ENCODE measurements at regions not wholly inside any gene's neighbourhood (a gene's known extent, or its start where the extent isn't known, plus 50 kb on each side); places are given as distances from the start of the nearest gene placed in this dataset.

DNA sequence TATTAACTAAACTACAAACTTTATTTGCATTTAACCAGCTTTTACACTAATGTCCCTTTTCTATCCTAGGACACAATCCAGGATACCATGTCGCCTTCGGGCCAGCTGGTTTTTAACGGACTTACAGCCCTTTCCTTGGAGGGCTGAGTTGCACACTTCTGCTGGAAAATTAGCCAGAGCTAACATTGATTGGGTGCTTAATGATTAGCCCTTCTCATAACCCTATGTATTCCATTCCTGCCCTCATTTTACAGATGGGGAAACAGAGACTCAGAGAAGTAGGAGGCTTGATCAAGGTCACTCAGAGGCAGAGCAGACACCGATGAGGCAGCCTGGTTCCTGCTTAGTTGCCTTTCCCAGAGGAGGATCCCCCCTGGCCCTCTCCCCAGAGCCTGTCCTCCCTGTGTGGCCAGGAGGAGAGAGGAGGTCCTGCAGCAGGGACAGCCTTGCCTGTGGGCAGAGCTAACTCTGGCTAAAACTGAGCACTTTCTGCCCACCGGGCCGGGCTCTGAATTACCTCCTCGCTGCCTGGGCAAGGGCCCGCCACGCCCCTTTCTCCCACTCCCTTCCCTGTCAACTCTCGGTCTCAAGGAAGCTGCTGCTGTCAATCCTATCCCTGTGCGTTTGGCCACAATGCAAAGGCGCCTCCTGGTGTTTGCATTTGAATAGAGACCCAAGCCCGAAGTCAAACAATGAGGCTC is 59.6 kb upstream of the PAX6 start:
- Histone ChIP-seq H2AFZ (ENCODE audit: low read length) (no peak overlapping the region; the same call in 1 of the 2 replicates), H3F3A (ENCODE audit: insufficient read depth, low read length) (no peaks in the 10 kb centered on the region), H3K4me2 (ENCODE audit: low read depth, low read length) (no peak overlapping the region), H3K79me2 (ENCODE audit: low read length) (no peaks in the 10 kb centered on the region), H3K4me3 (ENCODE audit: low read length) (no peak overlapping the region), H3K27me3 (replicated peaks; ENCODE audit: insufficient read depth, low read length) (no peaks in the 10 kb centered on the region), H3K9me2 (replicated peaks; ENCODE audit: insufficient read depth, low read length) (no peaks in the 10 kb centered on the region), H3K27ac (ENCODE audit: low read length) (no peak overlapping the region), H3K36me3 (replicated peaks; ENCODE audit: insufficient read depth, low read length) (no peaks in the 10 kb centered on the region), H4K20me1 (ENCODE audit: insufficient read depth, low read length) (no peaks in the 10 kb centered on the region), H3K9ac (ENCODE audit: low read length) (no peak overlapping the region), H3K4me1 (ENCODE audit: low read length) (no peaks in the 10 kb centered on the region), H3K9me3 (replicated peaks; ENCODE audit: insufficient read depth, low read length) (no peaks in the 10 kb centered on the region)
- no peak for TF ChIP-seq EZH2phosphoT487 (IDR thresholded peaks at IDR 0.05; ENCODE audit: low read length)
- TF ChIP-seq, protein P1, sequence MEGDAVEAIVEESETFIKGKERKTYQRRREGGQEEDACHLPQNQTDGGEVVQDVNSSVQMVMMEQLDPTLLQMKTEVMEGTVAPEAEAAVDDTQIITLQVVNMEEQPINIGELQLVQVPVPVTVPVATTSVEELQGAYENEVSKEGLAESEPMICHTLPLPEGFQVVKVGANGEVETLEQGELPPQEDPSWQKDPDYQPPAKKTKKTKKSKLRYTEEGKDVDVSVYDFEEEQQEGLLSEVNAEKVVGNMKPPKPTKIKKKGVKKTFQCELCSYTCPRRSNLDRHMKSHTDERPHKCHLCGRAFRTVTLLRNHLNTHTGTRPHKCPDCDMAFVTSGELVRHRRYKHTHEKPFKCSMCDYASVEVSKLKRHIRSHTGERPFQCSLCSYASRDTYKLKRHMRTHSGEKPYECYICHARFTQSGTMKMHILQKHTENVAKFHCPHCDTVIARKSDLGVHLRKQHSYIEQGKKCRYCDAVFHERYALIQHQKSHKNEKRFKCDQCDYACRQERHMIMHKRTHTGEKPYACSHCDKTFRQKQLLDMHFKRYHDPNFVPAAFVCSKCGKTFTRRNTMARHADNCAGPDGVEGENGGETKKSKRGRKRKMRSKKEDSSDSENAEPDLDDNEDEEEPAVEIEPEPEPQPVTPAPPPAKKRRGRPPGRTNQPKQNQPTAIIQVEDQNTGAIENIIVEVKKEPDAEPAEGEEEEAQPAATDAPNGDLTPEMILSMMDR (IDR thresholded peaks at IDR 0.05; ENCODE audit: low read length), result peak; percentile 55
- no peak for TF ChIP-seq EZH2 (optimal IDR thresholded peaks at IDR 0.05; ENCODE audit: low read depth, low read length)
- peak; percentile 24 for DNase-seq

DNA sequence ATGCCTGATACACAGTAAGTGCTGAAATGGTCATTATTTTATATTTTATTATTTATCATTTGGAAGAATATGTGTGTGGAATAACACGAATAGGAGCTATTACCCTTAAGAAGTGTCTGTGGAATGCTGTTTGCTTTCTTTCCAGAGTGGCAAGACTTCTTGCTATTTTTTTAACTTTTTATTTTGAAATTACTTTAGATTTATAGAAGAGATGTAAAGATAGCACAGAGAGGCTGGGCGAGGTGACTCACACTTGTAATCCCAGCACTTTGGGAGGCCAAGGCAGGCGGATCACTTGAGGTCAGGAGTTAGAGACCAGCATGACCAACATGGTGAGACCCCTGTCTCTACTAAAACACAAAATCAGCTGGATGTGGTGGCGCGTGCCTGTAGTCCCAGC is 58.9 kb upstream of the PAX6 start:
- H3K4me1 ChIP-seq (ENCODE audit: low read length), result no peaks in the 10 kb centered on the region
- H2AFZ ChIP-seq (ENCODE audit: low read length), result no peak overlapping the region
- H3K9me3 ChIP-seq (replicated peaks; ENCODE audit: insufficient read depth, low read length), result no peaks in the 10 kb centered on the region
- H3K9me2 ChIP-seq (replicated peaks; ENCODE audit: insufficient read depth, low read length), result no peaks in the 10 kb centered on the region
- no peaks in the 10 kb centered on the region for H3K27me3 ChIP-seq (replicated peaks; ENCODE audit: insufficient read depth, low read length)
- H3K79me2 ChIP-seq (ENCODE audit: low read length), result no peaks in the 10 kb centered on the region
- TF ChIP-seq, protein P1 (IDR thresholded peaks at IDR 0.05; ENCODE audit: low read length), result no peak
- TF ChIP-seq EZH2 (optimal IDR thresholded peaks at IDR 0.05; ENCODE audit: low read depth, low read length) (no peak), EZH2phosphoT487 (IDR thresholded peaks at IDR 0.05; ENCODE audit: low read length) (no peak)
- H4K20me1 ChIP-seq (ENCODE audit: insufficient read depth, low read length), result no peaks in the 10 kb centered on the region
- H3K4me2 ChIP-seq (ENCODE audit: low read depth, low read length), result no peak overlapping the region
- no peaks in the 10 kb centered on the region for H3K36me3 ChIP-seq (replicated peaks; ENCODE audit: insufficient read depth, low read length)
- no peaks in the 10 kb centered on the region for H3F3A ChIP-seq (ENCODE audit: insufficient read depth, low read length)
- H3K27ac ChIP-seq (ENCODE audit: low read length), result no peak overlapping the region
- H3K9ac ChIP-seq (ENCODE audit: low read length), result no peak overlapping the region
- DNase-seq, result no peak
- no peak overlapping the region for H3K4me3 ChIP-seq (ENCODE audit: low read length)

DNA sequence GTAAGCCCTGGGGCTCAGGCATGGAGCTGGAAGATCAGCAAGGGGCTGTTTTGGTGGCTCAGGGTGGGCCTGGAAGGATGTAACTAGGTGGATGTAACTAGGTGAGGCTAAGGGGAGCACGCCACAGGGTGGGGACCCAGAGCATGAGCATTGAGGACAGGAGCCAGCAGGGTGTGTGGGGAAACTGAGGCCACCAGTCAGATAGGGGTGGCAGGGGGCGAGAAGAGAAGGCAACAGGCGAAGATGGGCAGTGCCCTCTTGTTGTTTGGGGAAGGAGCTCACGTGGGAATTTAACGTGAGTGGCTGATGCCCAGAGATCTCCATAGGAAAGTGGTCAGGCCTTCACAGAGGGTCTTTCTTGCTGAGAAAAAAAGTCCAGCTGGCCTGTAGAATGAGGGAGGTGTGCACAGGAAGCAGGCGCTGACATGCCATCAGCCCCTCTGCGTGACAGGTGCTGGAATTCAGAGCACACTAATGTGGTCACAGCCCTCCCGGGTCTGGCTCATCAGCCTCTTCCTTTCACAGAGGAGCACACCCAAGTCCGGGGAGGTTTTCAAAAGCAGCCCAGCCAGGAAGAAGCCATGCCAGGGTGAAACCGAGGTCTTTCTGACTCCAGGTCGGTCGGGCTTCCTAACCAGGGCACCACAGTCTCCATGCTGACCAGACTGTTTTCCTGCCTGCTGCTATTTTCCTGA is 54.6 kb upstream of the PAX6 start:
- H3K36me3 ChIP-seq (replicated peaks; ENCODE audit: insufficient read depth, low read length), result no peaks in the 10 kb centered on the region

More for the DNA sequence above, 54.6 kb upstream of the PAX6 start:
- no peak for DNase-seq
- Histone ChIP-seq H4K20me1 (ENCODE audit: insufficient read depth, low read length) (no peaks in the 10 kb centered on the region), H3K27ac (ENCODE audit: low read length) (no peak overlapping the region), H3K4me2 (ENCODE audit: low read depth, low read length) (no peak overlapping the region), H3F3A (ENCODE audit: insufficient read depth, low read length) (no peaks in the 10 kb centered on the region), H3K79me2 (ENCODE audit: low read length) (no peaks in the 10 kb centered on the region), H3K4me1 (ENCODE audit: low read length) (no peaks in the 10 kb centered on the region), H3K9me3 (replicated peaks; ENCODE audit: insufficient read depth, low read length) (no peaks in the 10 kb centered on the region), H3K9me2 (replicated peaks; ENCODE audit: insufficient read depth, low read length) (no peaks in the 10 kb centered on the region), H3K9ac (ENCODE audit: low read length) (no peak overlapping the region), H3K4me3 (ENCODE audit: low read length) (no peak overlapping the region), H3K27me3 (replicated peaks; ENCODE audit: insufficient read depth, low read length) (no peaks in the 10 kb centered on the region), H2AFZ (ENCODE audit: low read length) (no peak overlapping the region)
- TF ChIP-seq EZH2phosphoT487 (IDR thresholded peaks at IDR 0.05; ENCODE audit: low read length) (no peak), EZH2 (optimal IDR thresholded peaks at IDR 0.05; ENCODE audit: low read depth, low read length) (no peak)
- TF ChIP-seq, protein P1 (IDR thresholded peaks at IDR 0.05; ENCODE audit: low read length), result no peak

Data from MM.1S (cell line).